DMS 273 (cell line): ENCODE measurements at regions not wholly inside any gene's neighbourhood (a gene's known extent, or its start where the extent isn't known, plus 50 kb on each side); places are given as distances from the start of the nearest gene placed in this dataset.

Source experiments
- DNase-seq: peaks from one replicate; lab custom pipeline; 2025; ENCODE audit not compliant: unreplicated experiment; lab: John Stamatoyannopoulos, UW

GRCh38 chr16:50425044-50425443 lies 56.3 kb upstream of the BRD7 start:
- no peak for DNase-seq

- DNase-seq, result no peak
Observed at GRCh38 chr16:50422926-50423325, 54.1 kb upstream of the BRD7 start.

- peak; percentile 19 for DNase-seq
Observed at GRCh38 chr16:50419116-50419515, 50.3 kb upstream of the BRD7 start.
